Keratinocyte (primary cell): ENCODE measurements at regions not wholly inside any gene's neighbourhood (a gene's known extent, or its start where the extent isn't known, plus 50 kb on each side); places are given as distances from the start of the nearest gene placed in this dataset.

ENCODE experiments used
- DNase-seq: peaks from one replicate; pipeline ENCODE4 v3.0.0-alpha.2; 2011; ENCODE audit warnings: low read depth, missing footprints, low spot score
- FAIRE-seq: peaks from 2 replicates; lab custom pipeline; 2011; peaks lifted over from hg19 to GRCh38; lab: Jason Lieb, UNC
- H2AFZ ChIP-seq: 2 replicates; pipeline ENCODE4 v1.6.0; 2012; ENCODE audit warnings: low read length, control low read depth, inconsistent platforms; ENCODE audit not compliant: control insufficient read depth
- H3K27ac ChIP-seq: 2 replicates; pipeline ENCODE4 v1.5.1; 2011; ENCODE audit warnings: low read length; ENCODE audit not compliant: control insufficient read depth, insufficient read depth
- H3K27me3 ChIP-seq: 3 replicates; pipeline ENCODE4 v1.6.0; 2011; ENCODE audit warnings: low read length; ENCODE audit not compliant: control insufficient read depth, insufficient read depth; ENCODE audit errors: extremely low read depth
- H3K36me3 ChIP-seq, 2 experiments: 2 replicates in 1 of 2; 3 replicates in 1 of 2; pipeline ENCODE4 v1.5.1; 2011; ENCODE audit warnings: low read length in 2 of 2, mild to moderate bottlenecking in 1 of 2; ENCODE audit not compliant: control insufficient read depth in 2 of 2, insufficient read depth in 2 of 2; ENCODE audit errors: extremely low read depth in 1 of 2
- H3K4me1 ChIP-seq: 3 replicates; pipeline ENCODE4 v1.5.1; 2011; ENCODE audit warnings: low read length; ENCODE audit not compliant: control insufficient read depth, insufficient read depth; ENCODE audit errors: extremely low read depth
- H3K4me2 ChIP-seq: 3 replicates; pipeline ENCODE4 v1.6.0; 2011; ENCODE audit warnings: low read depth, low read length; ENCODE audit not compliant: control insufficient read depth, insufficient read depth; ENCODE audit errors: extremely low read depth
- H3K4me3 ChIP-seq, 3 experiments: fragments of 200-600 bp in 1 of 3; sonication (generic) in 1 of 3; 2 replicates in 2 of 3; 3 replicates in 1 of 3; pipeline ENCODE4 v1.5.1; 2011 to 2016; ENCODE audit warnings: low read length in 3 of 3, mild to moderate bottlenecking in 3 of 3, control low read depth in 2 of 3, inconsistent platforms in 1 of 3, low read depth in 1 of 3, mixed read lengths in 1 of 3, mixed run types in 1 of 3, moderate library complexity in 1 of 3; ENCODE audit not compliant: control insufficient read depth in 2 of 3, insufficient read depth in 2 of 3; ENCODE audit errors: extremely low read depth in 1 of 3
- H3K79me2 ChIP-seq: 2 replicates; pipeline ENCODE4 v1.6.0; 2012; ENCODE audit warnings: low read length; ENCODE audit not compliant: control insufficient read depth, insufficient read depth
- H3K9ac ChIP-seq: 3 replicates; pipeline ENCODE4 v1.6.0; 2011; ENCODE audit warnings: low read length; ENCODE audit not compliant: control insufficient read depth, insufficient read depth; ENCODE audit errors: extremely low read depth
- H3K9me1 ChIP-seq: 3 replicates; pipeline ENCODE4 v1.6.0; 2011; ENCODE audit warnings: low read length; ENCODE audit not compliant: control insufficient read depth, insufficient read depth; ENCODE audit errors: extremely low read depth
- H3K9me3 ChIP-seq: 2 replicates; pipeline ENCODE4 v1.5.1; 2012; ENCODE audit warnings: low read depth, low read length; ENCODE audit not compliant: control insufficient read depth
- H4K20me1 ChIP-seq: 3 replicates; pipeline ENCODE4 v1.6.0; 2011; ENCODE audit warnings: low read length; ENCODE audit not compliant: control insufficient read depth, insufficient read depth; ENCODE audit errors: extremely low read depth
- EZH2 ChIP-seq: IDR thresholded peaks from one replicate; pipeline ENCODE4 v1.6.1; 2012; ENCODE audit warnings: inconsistent platforms, mild to moderate bottlenecking, low read length, moderate library complexity
- dilution Hi-C: fragments of 300-500 bp; cut with MboI; formaldehyde crosslinking; loops from one replicate; pipeline ENCODE4 v1.7.0; 2020; ENCODE audit warnings: low sequenced_read_pairs; ENCODE audit not compliant: extremely low pct_ligation_motif_present
- TF ChIP-seq, protein P1 (sequence below), 3 experiments: IDR thresholded peaks in 1 of 3; conservative IDR thresholded peaks in 1 of 3; optimal IDR thresholded peaks in 1 of 3; 2 replicates in 2 of 3; 3 replicates in 1 of 3; pipeline versions ENCODE3 to v1.5.1; 2011; ENCODE audit warnings: low read length in 3 of 3, mild to moderate bottlenecking in 3 of 3, moderate library complexity in 2 of 3, control low read depth in 1 of 3, inconsistent platforms in 1 of 3; ENCODE audit not compliant: insufficient read depth in 2 of 3; ENCODE audit errors: extremely low read depth in 1 of 3

DNA sequence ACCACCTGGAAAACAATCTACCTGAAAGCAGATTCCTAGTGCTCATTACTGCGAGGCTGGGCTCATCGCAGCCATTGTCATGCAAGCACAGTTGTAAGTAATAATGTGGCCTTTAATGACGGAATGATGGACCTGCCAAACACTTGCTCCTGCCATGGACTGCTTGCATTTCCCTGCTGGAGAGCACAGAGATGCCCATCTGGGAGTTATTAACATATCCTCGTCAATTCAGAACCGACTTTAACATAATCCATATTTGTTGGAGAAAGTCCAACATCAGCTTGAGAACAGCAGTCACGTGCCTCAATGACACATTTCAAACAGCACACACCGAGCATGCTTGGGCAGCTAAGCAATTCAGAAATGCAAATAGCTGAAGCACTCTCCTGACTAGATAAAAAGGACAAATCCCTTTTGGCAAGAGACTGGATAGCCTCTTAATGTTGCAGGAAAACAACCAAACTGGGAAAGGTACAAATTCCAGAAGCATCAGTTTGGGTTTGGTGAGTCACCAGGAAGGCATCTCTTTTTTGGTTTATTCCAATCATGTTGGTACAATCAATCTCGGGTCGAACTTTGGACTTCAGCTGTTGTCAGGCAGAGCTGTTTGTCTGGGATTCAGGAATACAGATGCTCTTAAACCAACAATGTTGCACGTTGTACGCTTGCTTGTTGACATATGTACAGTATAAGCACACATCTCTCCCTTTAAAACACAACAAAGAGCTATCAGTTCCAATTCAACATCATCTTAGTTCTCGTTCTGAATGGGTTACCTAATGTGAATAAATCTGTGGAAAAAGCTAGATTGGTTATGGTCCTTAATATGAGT, 395.8 kb downstream of the LNPK start:
- no peak for TF ChIP-seq EZH2
- TF ChIP-seq, protein P1, sequence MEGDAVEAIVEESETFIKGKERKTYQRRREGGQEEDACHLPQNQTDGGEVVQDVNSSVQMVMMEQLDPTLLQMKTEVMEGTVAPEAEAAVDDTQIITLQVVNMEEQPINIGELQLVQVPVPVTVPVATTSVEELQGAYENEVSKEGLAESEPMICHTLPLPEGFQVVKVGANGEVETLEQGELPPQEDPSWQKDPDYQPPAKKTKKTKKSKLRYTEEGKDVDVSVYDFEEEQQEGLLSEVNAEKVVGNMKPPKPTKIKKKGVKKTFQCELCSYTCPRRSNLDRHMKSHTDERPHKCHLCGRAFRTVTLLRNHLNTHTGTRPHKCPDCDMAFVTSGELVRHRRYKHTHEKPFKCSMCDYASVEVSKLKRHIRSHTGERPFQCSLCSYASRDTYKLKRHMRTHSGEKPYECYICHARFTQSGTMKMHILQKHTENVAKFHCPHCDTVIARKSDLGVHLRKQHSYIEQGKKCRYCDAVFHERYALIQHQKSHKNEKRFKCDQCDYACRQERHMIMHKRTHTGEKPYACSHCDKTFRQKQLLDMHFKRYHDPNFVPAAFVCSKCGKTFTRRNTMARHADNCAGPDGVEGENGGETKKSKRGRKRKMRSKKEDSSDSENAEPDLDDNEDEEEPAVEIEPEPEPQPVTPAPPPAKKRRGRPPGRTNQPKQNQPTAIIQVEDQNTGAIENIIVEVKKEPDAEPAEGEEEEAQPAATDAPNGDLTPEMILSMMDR (optimal IDR thresholded peaks at IDR 0.05 in 1 of 3, IDR thresholded peaks at IDR 0.05 in 1 of 3, conservative IDR thresholded peaks at IDR 0.05 in 1 of 3; ENCODE audit: extremely low read depth in 1 of 3, insufficient read depth in 2 of 3, low read length in 3 of 3) = no peak
- H3K9ac ChIP-seq = no peak overlapping the region
- no peaks in the 10 kb centered on the region for H3K9me3 ChIP-seq
- H3K4me3 ChIP-seq = no peak overlapping the region
- no peaks in the 10 kb centered on the region for H3K4me1 ChIP-seq
- no peaks in the 10 kb centered on the region for H3K9me1 ChIP-seq
- no peaks in the 10 kb centered on the region for H3K27me3 ChIP-seq
- no peaks in the 10 kb centered on the region for H3K79me2 ChIP-seq
- H3K27ac ChIP-seq = no peak overlapping the region
- no peak overlapping the region for H2AFZ ChIP-seq
- no peak overlapping the region for H3K4me2 ChIP-seq
- dilution Hi-C loops = no loop called here
- FAIRE-seq = no peak
- no peak for DNase-seq
- no peaks in the 10 kb centered on the region for H3K36me3 ChIP-seq
- no peaks in the 10 kb centered on the region for H4K20me1 ChIP-seq

DNA sequence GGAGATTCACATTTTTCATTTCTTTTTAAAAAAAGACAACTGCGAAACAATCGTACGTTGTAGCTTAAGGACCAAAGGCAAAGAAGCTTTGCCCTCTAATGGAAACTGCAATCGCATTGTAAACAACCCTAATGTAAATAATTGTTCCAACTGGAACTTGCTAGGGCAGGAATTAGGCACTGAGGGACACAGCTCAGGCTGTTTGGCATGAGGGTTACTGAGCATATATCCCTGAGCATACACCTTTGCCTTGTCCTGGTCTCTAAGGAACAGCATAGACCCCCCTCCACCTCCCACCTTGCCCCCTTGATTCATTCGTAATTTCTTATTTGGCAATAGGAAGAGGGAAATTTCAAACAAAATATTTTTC, 396.4 kb downstream of the LNPK start:
- FAIRE-seq (no peak), DNase-seq (no peak)
- no peaks in the 10 kb centered on the region for H3K79me2 ChIP-seq
- no peaks in the 10 kb centered on the region for H3K4me1 ChIP-seq
- no peak overlapping the region for H3K27ac ChIP-seq
- H3K4me3 ChIP-seq = no peak overlapping the region
- H3K4me2 ChIP-seq = no peak overlapping the region
- H3K9me3 ChIP-seq = no peaks in the 10 kb centered on the region
- no peak overlapping the region for H3K9ac ChIP-seq
- TF ChIP-seq, protein P1 (optimal IDR thresholded peaks at IDR 0.05 in 1 of 3, IDR thresholded peaks at IDR 0.05 in 1 of 3, conservative IDR thresholded peaks at IDR 0.05 in 1 of 3; ENCODE audit: extremely low read depth in 1 of 3, insufficient read depth in 2 of 3, low read length in 3 of 3) = no peak
- H2AFZ ChIP-seq = no peak overlapping the region
- no peaks in the 10 kb centered on the region for H3K36me3 ChIP-seq
- dilution Hi-C loops = no loop called here
- no peaks in the 10 kb centered on the region for H3K9me1 ChIP-seq
- H4K20me1 ChIP-seq = no peaks in the 10 kb centered on the region
- H3K27me3 ChIP-seq = no peaks in the 10 kb centered on the region
